ENCODE measurements at regions not wholly inside any gene's neighbourhood (a gene's known extent, or its start where the extent isn't known, plus 50 kb on each side); places are given as distances from the start of the nearest gene placed in this dataset.

- no peak for TF ChIP-seq CTCF (IDR thresholded peaks at IDR 0.05; ENCODE audit: borderline replicate concordance, insufficient read depth, low read depth, low read length)
- no peak overlapping the region for H3K4me3 ChIP-seq (ENCODE audit: low read depth, low read length)
These were observed 210.3 kb downstream of the CHRM2 start for GRCh38 chr7:137078781-137079180.

DNA sequence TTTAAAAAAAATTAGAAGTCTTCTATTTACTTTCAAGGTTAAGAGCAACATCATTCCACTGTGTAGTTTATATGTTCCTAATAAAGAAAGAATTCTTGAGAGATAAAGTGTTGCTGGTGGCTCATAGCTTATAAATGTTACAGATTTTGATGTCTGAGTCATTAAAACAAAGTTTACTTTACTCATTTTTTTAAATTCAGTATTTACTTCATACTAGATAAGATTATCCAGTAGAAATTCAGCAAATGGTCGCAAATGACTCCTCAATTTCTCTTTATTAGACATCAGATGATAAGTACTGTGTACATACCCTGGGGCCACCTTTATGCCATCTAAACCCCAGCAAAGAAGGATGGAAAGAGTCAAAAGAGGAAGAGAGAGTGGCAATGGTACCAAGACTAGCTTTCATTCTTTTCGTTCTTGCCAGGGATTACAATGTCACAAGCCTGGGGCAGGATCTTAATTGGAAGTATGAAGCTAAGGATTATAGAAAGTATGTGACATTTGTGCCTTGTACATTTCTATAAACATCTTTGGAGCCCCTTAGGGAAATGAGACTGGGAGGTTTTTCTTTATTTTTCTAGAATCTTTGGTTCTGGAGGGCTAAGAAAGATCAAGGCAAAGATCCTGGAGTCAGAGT lies 206.1 kb downstream of the CHRM2 start:
- TF ChIP-seq CTCF (IDR thresholded peaks at IDR 0.05; ENCODE audit: borderline replicate concordance, insufficient read depth, low read depth, low read length): no peak
- H3K4me3 ChIP-seq (ENCODE audit: low read depth, low read length): no peak overlapping the region

- no peak overlapping the region for H3K4me3 ChIP-seq (ENCODE audit: low read depth, low read length)
- no peak for TF ChIP-seq CTCF (IDR thresholded peaks at IDR 0.05; ENCODE audit: borderline replicate concordance, insufficient read depth, low read depth, low read length)
These were observed 205.3 kb downstream of the CHRM2 start for GRCh38 chr7:137073571-137074325.
